Fibroblast of lung (primary cell): ENCODE measurements at regions not wholly inside any gene's neighbourhood (a gene's known extent, or its start where the extent isn't known, plus 50 kb on each side); places are given as distances from the start of the nearest gene placed in this dataset.

Experiments used
- DNase-seq, 2 donors: peaks; one replicate each; pipeline versions ENCODE4 v3.0.0 to v3.0.0-alpha.2; 2010; ENCODE audit warnings: low read depth in 2 of 2
- H2AFZ ChIP-seq: 2 replicates; pipeline ENCODE4 v1.5.1; 2012; ENCODE audit warnings: low read length, control low read depth, inconsistent platforms
- H3K27ac ChIP-seq: 2 replicates; pipeline ENCODE4 v1.5.1; 2011; ENCODE audit warnings: low read length, control low read depth; ENCODE audit not compliant: insufficient read depth
- H3K27me3 ChIP-seq: 2 replicates; pipeline ENCODE4 v1.5.1; 2011; ENCODE audit warnings: mild to moderate bottlenecking, low read length; ENCODE audit not compliant: control insufficient read depth, insufficient read depth
- H3K36me3 ChIP-seq: 2 replicates; pipeline ENCODE4 v1.5.1; 2011; ENCODE audit warnings: low read length; ENCODE audit not compliant: control insufficient read depth, insufficient read depth
- H3K4me1 ChIP-seq: 2 replicates; pipeline ENCODE4 v1.5.1; 2011; ENCODE audit warnings: low read length; ENCODE audit not compliant: control insufficient read depth, insufficient read depth; ENCODE audit errors: extremely low read depth
- H3K4me2 ChIP-seq: 2 replicates; pipeline ENCODE4 v1.5.1; 2011; ENCODE audit warnings: low read length, control low read depth; ENCODE audit not compliant: insufficient read depth; ENCODE audit errors: extremely low read depth
- H3K4me3 ChIP-seq, 4 experiments: fragments of 200-600 bp in 1 of 4; sonication (generic) in 1 of 4; replicated peaks in 1 of 4; 2 replicates each; pipeline ENCODE4 v1.5.1; 2011 to 2016; ENCODE audit warnings: low read length in 4 of 4, low read depth in 3 of 4, mild to moderate bottlenecking in 3 of 4, control low read depth in 2 of 4, inconsistent platforms in 1 of 4, mixed read lengths in 1 of 4; ENCODE audit not compliant: insufficient read depth in 1 of 4; ENCODE audit errors: control extremely low read depth in 1 of 4
- H3K79me2 ChIP-seq: 2 replicates; pipeline ENCODE4 v1.5.1; 2012; ENCODE audit warnings: mild to moderate bottlenecking, low read length, inconsistent platforms; ENCODE audit not compliant: control insufficient read depth, insufficient read depth
- H3K9ac ChIP-seq: 2 replicates; pipeline ENCODE4 v1.5.1; 2011; ENCODE audit warnings: mild to moderate bottlenecking, low read length, control low read depth; ENCODE audit not compliant: insufficient read depth
- H3K9me3 ChIP-seq: 2 replicates; pipeline ENCODE4 v1.5.1; 2012; ENCODE audit warnings: low read depth, low read length; ENCODE audit not compliant: control insufficient read depth, insufficient read depth
- H4K20me1 ChIP-seq: 2 replicates; pipeline ENCODE4 v1.5.1; 2011; ENCODE audit warnings: low read length; ENCODE audit not compliant: control insufficient read depth, insufficient read depth; ENCODE audit errors: extremely low read depth
- EZH2 ChIP-seq: IDR thresholded peaks from 2 replicates; pipeline ENCODE4 v1.5.1; 2012; ENCODE audit warnings: low read length, control low read depth, mild to moderate bottlenecking; ENCODE audit errors: missing control alignments
- TF ChIP-seq, protein P1 (sequence below), 2 donors: IDR thresholded peaks in 1 of 2; conservative IDR thresholded peaks in 1 of 2; 1 replicate in 1 of 2; 2 replicates in 1 of 2; pipeline ENCODE4 v1.5.1; 2011 to 2012; ENCODE audit warnings: low read length in 2 of 2, control low read depth in 1 of 2, inconsistent platforms in 1 of 2, low read depth in 1 of 2, mild to moderate bottlenecking in 1 of 2

DNA sequence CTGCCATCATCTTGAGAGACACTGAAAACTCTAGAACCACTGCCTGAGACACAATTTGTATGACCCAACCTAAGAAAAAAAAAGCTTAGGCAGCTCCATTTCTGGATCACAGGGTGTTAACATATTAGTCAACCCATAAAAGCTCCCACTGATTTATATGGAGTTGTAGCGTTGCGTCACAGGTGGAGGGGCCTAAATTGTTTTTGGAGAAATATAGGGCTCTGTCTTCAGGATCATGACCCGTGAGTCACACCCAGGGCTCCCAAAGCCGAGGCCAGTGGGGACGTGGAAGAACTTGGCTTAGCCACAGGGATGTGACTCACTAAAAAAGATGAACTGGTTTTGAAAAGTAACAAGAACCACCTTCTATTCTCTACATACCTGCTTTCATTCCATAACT, 116.5 kb upstream of the BMP2 start:
- H3K36me3 ChIP-seq: no peaks in the 10 kb centered on the region
- H3K79me2 ChIP-seq: no peaks in the 10 kb centered on the region
- no peak overlapping the region for H3K9ac ChIP-seq
- no peak overlapping the region for H3K4me3 ChIP-seq
- peak; percentile 47 to 89 for DNase-seq
- H3K4me2 ChIP-seq: no peak overlapping the region
- H3K4me1 ChIP-seq: peaks cover 4% of the 10 kb centered on the region
- no peak overlapping the region for H3K27ac ChIP-seq
- H4K20me1 ChIP-seq: no peaks in the 10 kb centered on the region
- H2AFZ ChIP-seq: no peak overlapping the region
- TF ChIP-seq, protein P1, sequence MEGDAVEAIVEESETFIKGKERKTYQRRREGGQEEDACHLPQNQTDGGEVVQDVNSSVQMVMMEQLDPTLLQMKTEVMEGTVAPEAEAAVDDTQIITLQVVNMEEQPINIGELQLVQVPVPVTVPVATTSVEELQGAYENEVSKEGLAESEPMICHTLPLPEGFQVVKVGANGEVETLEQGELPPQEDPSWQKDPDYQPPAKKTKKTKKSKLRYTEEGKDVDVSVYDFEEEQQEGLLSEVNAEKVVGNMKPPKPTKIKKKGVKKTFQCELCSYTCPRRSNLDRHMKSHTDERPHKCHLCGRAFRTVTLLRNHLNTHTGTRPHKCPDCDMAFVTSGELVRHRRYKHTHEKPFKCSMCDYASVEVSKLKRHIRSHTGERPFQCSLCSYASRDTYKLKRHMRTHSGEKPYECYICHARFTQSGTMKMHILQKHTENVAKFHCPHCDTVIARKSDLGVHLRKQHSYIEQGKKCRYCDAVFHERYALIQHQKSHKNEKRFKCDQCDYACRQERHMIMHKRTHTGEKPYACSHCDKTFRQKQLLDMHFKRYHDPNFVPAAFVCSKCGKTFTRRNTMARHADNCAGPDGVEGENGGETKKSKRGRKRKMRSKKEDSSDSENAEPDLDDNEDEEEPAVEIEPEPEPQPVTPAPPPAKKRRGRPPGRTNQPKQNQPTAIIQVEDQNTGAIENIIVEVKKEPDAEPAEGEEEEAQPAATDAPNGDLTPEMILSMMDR (conservative IDR thresholded peaks at IDR 0.05 in 1 of 2, IDR thresholded peaks at IDR 0.05 in 1 of 2; ENCODE audit: low read depth in 1 of 2, low read length in 2 of 2): no peak
- no peak for TF ChIP-seq EZH2
- no peaks in the 10 kb centered on the region for H3K9me3 ChIP-seq
- H3K27me3 ChIP-seq: no peaks in the 10 kb centered on the region

GRCh38 chr20:6646021-6646636, 121.4 kb upstream of the BMP2 start:
- Histone ChIP-seq H3K4me2 (no peak overlapping the region), H3K9ac (no peak overlapping the region), H4K20me1 (no peaks in the 10 kb centered on the region), H3K4me1 (no peaks in the 10 kb centered on the region), H3K79me2 (no peaks in the 10 kb centered on the region), H3K9me3 (no peaks in the 10 kb centered on the region), H3K27me3 (no peaks in the 10 kb centered on the region), H3K36me3 (no peaks in the 10 kb centered on the region), H3K4me3 (no peak overlapping the region), H3K27ac (no peak overlapping the region), H2AFZ (no peak overlapping the region)
- no peak for TF ChIP-seq EZH2
- TF ChIP-seq, protein P1 (conservative IDR thresholded peaks at IDR 0.05 in 1 of 2, IDR thresholded peaks at IDR 0.05 in 1 of 2; ENCODE audit: low read depth in 1 of 2, low read length in 2 of 2): no peak
- no peak for DNase-seq

DNA sequence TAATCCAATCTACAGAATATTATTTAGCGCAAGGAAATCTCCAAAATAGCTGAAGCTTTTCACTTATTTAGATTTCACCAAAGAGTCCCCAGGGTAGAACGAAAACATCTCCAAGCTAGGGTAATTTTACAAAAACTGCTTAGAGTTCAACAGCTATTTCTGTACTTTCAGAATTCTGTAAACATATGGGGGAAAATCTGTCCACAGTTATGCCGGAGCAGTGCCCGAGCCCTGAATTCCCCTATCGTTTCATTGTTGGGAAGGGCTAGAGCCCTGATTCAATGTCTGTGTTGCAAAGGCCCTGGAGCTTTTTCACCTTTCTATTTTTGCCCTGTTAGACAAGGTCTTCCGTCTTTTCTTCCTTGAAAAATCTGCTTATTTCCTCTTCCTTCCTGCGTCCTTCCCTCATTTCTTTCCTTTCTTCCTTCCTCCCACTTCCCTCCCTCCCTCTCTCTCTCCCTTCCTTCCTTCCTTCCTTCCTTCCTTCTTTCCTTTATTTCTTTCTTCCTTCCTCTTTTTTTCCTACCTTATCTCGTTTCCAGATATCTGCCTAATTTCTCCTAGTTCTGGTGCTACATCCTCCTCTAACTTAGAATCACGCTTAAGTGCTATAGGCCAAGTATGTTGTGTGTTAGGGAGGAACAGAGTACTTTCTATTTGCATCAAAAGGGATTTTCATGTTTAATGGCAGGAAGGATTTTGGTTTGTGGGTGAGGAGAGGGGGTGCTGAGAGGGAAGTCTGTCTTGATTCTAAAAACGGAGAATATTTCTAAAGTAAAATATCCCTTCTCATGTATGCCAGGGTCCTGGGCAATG, 122.5 kb upstream of the BMP2 start:
- TF ChIP-seq, protein P1 (conservative IDR thresholded peaks at IDR 0.05 in 1 of 2, IDR thresholded peaks at IDR 0.05 in 1 of 2; ENCODE audit: low read depth in 1 of 2, low read length in 2 of 2): no peak
- TF ChIP-seq EZH2: no peak
- DNase-seq: no peak
- H3K36me3 ChIP-seq: no peaks in the 10 kb centered on the region
- no peak overlapping the region for H3K9ac ChIP-seq
- H3K79me2 ChIP-seq: no peaks in the 10 kb centered on the region
- H3K9me3 ChIP-seq: no peaks in the 10 kb centered on the region
- H4K20me1 ChIP-seq: no peaks in the 10 kb centered on the region
- no peaks in the 10 kb centered on the region for H3K27me3 ChIP-seq
- H3K4me2 ChIP-seq: no peak overlapping the region
- no peak overlapping the region for H3K27ac ChIP-seq
- no peaks in the 10 kb centered on the region for H3K4me1 ChIP-seq
- H2AFZ ChIP-seq: no peak overlapping the region
- H3K4me3 ChIP-seq: no peak overlapping the region
